Activated CD4-positive, CD25-positive, alpha-beta regulatory T cell treated with anti-CD3 and anti-CD28 coated beads, Interleukin-2, amount 50 U/mL, for 16 hours (primary cell): ENCODE measurements at regions not wholly inside any gene's neighbourhood (a gene's known extent, or its start where the extent isn't known, plus 50 kb on each side); places are given as distances from the start of the nearest gene placed in this dataset.
"Not testable (repeated sequence)": the region's sequence is repeated elsewhere in the genome, so short reads cannot be mapped to it uniquely, and the experiment has no call there.

ENCODE experiments used
- DNase-seq: peaks from one replicate; pipeline ENCODE4 v3.0.0-alpha.2; 2020; ENCODE audit warnings: low read depth, low spot score

DNA sequence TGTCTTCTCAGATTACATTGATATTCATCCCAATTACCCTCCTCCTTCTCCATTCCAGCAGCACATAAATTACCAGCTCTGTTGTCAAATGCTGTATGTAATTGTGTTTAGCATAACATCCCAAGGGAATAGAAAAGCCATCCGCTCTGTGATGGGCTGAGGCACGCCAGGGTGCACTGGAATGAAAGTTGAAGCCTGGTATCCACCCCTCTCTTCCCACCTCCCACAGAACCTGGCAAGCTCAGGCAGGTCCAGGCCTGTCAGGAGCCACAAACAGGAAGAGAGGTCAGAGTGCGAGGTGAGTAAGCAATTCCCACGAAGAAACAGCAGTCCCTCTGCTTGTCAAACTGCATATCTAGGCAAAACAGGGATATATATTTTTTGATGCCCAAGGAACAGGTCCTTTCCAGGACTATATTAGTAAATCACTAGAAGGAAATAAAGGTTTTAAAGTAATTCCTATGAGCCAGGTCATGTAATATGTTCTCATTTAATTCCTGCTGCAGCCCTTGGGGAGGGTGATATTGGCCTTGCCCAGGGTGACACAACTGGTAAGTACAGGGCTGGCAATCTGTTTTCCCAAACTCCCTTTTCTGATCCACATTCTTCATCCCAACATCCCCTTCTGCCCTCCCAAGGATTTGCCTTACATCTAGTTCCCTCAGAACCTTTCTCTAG lies 155.6 kb upstream of the GHITM start:
- no peak for DNase-seq

DNA sequence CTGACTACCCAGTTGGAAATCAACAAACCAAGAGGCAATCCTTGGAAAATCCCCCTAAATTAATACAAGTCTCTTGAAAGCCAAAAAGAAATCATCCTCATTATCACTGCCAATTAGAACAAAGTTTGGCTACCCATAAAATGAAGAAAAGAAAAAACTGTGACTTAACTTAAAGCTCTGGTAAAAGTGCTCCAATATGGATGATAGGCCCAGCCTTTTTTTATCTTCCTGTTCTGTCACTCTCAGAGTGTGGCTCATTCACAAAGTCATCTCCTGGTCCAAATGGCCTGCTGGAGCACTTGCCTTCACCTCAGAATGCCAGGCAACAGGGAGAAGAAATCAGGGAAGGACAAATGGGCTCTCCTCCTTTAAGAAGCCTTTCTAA lies 155.1 kb upstream of the GHITM start:
- DNase-seq = no peak

DNA sequence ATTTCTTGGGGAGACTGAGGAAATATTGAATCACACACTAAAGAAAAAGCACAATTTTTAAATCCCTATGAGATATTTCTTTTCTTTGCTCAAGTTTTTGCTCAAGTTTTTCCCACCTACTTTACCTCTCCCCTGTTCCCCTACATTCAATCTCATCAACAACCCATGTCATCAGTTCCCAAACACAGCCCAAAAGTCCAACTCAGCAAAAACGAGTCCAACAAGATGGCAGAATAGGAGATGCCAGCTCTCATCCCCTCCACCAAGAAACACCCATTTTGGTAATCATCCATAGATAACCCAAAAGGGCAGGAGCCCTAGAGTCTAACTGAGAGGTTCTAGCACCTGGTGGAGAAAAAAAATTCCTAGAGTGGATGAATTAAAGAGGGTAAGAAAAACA lies 152.5 kb upstream of the GHITM start:
- DNase-seq = no peak

DNA sequence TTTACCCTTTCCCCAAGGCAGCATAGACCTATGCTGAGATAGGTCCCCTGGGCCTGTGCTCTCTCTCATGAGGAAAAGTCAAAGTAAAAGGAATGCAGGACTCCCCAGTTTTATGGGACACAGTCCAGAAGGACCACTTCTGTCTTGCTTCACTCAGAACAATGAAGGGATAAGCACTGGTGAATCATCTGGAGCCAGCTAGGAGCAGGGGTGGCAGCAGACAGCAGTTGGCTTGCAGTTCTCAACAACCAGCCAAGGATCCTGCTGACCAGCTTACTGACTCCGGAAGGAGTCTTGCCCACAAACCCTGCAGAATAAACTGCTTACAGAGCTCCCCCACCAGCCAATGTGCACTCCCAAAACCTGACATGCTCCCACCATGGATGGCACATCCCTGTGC lies 152.1 kb upstream of the GHITM start:
- no peak for DNase-seq

DNA sequence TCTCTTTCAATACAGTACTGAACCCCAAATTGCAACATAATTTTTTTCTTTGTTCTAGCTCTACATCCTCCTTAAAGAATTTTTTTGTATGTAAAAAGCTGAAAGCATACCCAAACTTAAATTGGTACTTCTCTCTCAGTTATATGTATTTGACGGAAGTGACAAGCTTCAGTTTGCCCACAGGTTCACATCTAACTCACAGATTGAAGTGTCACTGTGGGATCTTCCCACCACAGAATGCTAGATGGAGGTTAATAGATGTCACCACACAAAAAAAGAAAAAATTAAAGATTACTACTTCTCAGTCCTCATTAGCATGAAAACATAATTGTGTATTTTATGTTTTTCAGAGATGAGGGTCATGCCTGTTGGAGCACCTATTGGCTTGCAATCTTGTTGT lies 150.9 kb upstream of the GHITM start:
- no peak for DNase-seq

DNA sequence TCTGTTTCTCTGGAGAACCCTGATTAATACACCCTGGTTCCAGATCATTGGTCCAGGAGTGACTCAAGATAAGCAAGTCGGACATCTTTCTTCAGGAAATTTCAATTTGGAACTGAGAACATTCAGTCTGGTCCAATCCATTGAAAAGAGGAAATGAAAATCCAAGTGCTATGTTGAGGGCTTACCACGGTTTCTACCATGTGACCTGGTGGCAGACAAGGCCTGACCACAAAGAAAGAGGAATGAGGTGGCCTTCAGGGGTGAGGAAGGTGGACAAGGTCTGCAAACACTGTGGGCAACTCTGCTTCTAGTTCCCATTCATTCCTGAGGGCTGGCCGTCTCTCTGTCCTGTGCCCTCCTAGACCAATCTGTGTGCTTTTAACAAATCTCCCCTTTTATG lies 149.2 kb upstream of the GHITM start:
- no peak for DNase-seq

DNA sequence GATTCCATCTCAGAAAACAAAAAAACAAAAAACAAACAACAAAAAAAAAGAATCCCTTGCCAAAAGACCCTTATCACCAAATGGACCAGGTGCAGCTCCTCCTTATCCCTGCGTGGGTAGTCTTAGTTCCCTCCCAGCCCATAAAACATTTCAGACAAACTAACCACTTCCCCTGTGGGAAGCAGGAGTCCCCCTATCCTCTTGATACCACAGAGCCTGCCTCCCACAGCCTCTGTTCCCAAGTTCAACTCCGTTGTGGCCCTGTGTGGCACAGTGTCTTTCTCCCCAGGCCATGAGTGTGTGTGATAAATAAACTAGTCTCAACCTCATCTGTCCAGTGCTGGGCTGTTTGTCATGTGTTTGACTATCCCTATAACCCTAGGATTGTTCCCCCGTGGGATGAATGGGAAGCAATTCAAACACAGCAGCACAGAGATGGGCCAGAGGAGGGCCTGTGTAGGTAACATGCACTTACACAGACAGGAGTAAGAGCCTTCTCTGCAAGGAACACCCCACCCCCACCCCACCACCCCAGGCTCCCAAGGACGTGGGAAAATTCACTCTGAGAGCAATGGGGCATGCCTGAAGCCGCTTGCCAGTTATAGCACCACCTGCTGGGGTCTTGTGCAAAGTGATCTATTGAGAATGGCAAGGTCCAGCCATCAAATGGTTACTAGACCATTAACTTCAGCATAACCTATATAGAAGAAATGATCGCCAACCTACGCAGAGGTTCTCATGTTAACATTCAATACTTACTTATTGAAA lies 147.1 kb upstream of the GHITM start:
- no peak for DNase-seq

DNA sequence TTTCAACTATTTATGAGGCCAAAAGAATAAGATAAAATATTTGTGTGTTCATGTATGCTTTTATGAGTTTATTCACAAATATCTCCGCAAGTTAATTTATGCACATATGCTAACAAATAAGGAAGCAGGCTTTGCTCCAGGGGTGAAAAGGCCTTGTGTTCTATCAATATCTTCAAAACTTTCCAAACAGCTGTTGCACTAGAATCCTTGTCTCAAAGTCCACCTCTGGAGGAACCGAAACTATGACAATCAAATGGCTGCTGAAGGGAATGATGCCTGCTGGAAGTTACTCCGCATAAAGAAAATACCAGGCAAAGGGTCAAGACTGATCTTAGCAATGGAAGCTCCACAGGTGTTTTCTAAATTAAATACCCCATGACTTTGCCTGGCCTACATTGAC lies 145.0 kb upstream of the GHITM start:
- no peak for DNase-seq

DNA sequence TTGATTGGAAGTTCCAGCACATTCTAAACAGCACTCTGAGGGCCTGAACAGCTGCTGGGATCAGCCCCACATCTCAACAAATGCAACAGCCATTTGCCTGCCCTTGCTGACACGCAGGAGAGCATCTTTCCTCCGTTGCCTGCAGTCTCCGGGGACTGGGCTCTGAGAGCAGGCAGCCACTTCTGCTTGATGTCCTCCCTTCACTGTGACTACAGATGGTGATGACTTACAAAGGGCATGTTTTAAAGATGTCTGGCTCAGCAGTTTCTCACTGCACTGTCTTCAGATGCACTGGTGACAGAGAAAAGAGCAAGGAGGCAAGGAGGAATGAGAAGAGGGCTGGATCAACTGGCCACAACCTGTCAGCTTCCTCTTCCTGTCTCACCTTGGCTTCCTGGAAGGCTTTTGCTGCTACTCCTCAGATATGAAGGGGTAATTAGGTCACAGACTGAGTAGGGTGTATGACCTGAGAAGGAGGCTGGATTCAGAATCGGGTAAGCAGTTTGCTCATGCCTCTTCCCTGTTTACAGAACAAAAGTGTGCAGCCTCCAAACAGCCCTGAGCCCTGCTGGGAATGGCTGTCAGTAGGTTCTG lies 143.5 kb upstream of the GHITM start:
- no peak for DNase-seq

DNA sequence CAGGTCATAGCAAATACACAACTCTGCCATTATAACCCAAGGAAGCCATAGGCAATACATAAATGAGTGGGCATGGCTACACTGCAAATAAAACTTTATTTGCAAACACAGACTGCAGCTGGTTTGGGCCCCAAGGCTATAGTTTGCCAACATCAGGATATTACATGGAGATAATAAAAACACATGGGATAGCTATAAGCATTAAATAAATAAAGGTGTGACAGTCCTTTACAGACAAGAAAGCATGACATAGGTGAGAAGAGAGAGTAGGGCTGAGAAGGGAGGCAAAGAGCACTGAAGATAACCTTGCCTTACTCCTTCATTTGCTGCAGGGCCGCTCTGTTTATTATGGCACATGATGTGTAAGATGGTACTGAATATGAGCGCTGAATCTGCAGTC lies 135.1 kb upstream of the GHITM start:
- DNase-seq = no peak

DNA sequence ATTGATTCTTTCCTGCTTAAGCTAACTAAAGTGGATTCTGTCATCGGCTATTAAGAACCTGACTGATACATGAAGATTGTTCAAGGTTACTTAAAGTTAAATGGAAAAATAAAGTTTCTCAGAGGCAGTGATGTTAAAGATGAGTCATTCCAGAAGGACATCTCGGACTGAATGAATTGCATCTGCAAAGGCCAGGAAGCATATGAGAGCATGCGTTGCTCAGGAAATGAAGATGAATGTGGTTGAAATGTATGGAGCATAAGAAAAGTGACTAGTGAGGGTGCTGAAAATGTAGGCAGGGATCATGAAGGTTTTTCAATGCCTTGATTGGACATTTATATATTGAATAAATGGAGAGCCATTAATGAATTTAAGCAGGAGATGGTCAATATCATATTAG lies 133.9 kb upstream of the GHITM start:
- no peak for DNase-seq

DNA sequence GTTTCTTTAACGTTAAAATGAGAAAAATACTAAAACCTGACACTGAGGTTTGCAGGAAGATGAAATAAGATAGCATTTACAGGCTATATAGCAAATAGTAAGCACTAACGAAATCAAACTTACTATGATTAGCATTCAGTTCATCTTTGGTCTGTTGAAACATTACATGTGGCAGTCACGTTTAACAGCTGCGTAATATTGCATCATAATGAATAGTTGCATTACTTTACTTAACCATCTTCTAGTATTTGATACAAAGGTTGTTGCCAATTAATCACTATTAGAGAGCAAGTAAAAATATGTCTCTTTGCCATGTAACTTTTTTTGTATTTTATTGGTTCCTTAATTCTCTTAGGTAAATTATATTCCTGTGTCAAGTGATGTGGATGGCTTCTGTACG lies 131.8 kb upstream of the GHITM start:
- DNase-seq = no peak

DNA sequence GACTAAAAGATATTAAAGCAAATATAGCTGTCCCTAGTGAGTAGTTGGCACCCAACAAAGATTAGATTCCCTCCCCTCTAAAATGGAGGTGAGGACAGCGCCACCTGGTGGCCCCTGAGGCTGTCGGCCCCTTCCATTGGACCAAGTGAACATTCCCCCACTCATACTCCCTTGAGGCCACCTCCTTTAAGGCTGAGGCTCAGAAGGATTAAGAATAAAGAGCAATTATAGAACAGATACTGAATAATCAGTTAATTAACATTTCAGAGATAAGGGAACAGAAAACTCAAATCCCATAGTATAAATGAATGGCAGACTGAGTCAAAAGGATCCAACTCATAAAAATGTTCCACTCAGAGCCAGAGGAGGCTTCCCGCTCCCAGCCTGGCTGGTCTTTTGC lies 130.4 kb upstream of the GHITM start:
- DNase-seq = no peak

DNA sequence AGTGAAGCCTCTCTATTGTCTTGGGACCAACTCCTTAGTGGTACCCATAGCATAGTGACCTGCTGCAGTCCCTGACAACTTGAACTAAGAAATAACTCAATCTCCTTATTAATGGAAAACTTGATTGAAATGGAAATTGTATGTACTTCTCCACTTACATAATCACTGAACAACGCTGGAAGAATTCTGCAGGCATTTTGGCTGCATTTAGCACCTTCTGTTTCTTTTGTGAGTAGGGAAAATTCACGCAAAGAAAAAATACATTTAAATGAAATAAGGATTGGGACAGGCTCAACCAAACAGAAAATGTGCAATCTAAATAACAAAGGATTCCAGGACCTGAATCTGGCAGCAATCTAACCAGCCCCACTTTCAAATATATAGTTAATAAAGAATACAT lies 126.9 kb upstream of the GHITM start:
- no peak for DNase-seq

DNA sequence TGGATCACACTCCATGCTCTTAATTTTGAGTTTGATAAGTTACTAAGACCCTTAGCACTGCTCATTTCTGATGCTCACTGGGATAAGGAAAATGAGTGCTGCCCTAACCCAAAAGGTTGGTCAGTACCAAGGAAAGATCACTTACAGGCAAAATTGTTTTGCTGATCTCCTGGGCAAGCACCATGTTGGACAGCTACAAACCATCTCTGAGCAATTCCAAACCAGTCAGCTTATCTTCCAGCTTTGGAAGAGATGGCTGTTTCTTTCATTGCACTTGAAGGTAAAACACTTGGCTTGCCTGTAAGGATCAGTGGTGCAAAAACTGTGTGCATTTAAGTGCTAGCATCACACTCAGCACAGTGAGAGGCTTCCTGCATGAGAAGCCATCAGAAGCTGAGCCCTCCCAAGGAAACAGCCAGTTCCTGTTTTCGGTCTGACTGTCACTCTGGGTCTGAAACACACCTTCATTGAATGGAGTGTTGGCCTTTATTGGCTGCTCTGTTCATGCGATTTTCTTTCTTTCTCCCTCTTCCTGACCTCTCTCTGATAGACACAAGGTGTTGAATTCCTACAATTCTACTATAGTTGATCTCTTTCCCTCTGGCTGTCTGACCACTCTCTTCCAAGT lies 126.4 kb upstream of the GHITM start:
- DNase-seq = no peak

DNA sequence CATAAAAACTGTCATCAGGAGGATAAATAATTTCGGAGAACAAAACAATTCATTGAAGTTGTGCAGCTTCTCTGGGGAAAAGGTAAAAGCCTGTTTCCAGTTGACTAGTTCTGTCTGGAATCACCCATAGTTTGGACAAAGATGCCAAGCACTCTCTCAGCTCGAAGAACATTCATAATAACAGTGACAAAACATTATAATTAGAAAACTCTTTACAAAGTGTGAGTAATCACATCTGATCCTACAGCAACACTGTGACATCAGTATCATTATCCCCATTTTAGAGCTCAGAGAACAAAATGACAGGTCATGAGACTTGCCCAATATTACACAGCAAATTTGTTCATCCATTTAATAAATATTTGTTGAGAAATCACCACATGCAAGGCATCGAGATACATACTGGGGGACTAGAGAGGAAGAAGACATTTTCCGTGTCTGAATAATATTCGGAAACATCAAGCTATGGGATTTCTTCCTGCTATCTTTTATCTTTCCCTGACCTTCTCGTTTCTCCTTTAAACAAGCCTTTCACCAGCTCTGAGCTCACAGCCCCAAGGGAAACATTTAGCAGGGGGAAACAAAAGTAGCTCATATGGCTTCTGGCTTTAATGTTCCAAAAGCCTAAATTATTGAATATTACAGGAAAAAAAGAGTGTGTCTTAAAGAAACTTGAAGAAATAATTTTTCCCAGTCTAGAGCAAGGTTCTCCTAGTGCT lies 123.3 kb upstream of the GHITM start:
- no peak for DNase-seq

DNA sequence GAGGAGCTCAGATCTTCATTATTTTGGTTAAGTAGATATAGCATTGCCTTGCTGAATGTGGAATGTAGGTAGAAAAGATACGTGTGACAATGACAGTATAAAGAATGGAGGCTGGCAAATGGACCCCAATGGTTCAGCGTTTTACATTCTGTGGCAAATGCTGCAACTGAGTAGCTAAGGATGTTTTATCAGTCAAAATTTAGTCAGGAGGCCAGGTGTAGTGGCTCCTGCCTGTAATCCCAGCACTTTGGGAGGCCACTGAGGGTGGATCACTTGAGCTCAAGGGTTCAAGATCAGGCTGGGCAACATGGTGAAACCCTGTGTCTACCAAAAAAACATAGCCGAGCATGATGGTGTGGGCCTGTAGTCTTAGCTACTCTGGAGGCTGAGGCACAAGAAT lies 120.5 kb upstream of the GHITM start:
- no peak for DNase-seq

DNA sequence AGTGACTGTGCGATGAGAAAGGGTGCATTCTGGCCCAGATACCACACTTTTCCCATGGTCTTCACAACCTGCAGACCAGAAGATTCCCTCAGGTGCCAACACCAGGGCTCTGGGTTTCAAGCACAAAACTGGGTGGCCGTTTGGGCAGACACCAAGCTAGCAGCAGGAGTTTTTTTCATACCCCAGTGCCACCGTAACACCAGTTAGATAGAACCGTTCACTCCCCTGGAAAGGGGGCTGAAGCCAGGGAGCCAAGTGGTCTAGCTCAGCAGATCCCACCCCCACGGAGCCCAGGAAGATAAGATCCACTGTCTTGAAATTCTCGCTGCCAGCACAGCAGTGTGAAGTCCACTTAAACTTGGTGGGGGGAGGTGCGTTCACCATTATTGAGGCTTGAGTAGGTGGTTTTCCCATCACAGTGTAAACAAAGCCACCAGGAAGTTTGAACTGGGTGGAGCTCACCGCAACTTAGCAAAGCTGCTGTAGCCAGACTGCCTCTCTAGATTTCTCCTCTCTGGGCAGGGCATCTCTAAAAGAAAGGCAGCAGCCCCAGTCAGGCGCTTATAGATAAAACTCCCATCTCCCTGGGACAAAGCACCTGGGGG lies 119.4 kb upstream of the GHITM start:
- not testable (repeated sequence) for DNase-seq

DNA sequence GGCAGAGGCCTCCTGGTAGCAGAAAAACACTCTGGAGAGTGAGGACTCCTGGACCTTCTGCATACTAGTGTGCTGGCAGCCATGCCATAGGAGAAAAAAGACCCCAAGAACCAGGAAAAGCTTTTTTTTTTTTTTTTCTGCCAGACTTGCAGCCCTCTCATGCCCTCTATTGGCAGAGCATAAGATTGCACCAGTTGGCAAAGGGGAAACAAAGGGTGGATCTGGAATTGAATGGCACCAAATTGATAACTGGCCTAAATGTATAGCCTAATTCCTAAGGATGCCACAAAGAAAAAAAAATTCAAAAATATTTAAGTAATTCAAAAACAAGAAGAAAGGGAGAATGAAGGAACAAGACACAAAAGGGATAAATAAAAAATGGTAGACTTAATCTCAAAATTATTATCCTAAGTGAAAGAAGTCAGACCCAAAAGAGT lies 112.5 kb upstream of the GHITM start:
- no peak for DNase-seq

DNA sequence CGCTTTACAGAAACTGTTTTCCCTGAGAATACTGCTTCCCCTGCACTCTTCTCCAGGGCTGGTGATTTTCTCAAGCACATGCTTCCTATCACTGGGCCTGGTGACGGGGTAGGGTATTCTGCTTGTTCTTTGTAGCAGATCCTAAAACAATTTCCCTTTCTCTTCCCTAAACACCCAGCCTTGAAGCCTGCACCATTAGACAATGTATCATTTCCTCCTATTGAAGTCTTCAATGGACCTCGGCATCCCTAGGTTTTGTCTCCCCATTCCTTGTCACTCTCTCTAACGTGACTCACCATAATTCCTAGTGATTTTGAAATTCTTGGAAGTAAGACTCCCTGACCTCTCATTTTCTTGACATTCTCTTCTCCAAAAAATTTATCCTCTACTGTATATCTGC lies 109.5 kb upstream of the GHITM start:
- no peak for DNase-seq

DNA sequence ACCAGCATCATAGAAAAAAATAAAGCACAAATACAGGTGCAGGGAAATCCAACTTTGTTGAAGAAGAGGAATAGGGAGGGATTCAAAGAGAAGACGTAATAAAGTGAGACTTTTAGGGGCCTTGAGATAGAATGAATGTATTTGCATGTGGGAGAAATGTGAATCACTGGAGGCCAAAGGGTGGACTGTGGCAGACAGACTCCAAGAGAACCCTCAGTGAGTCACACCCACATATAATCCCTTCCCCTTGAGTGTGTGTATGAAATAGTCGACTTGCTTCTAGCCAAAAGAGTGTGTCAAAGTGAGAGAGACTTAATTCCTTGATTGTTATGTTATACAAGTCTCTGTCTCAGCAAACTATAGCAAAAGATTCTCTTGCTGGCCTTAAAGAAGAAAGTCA lies 101.3 kb upstream of the GHITM start:
- DNase-seq = no peak

DNA sequence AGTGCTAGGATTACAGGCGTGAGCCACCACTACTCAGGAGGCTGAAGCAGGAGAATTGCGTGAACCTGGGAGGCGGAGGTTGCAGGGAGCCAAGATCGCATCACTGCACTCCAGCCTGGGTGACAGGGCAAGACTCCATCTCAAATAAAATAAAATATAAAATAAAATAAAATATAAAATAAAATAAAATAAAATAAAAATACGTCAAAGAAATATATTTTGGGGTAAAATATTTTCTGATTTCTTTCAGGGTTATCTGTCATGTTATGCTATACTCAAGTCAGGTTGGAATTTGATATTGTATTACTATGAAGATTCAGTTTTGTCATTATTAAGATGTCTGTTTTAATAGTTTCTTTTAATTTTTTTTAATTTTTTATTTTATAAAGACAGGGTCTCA lies 99.4 kb upstream of the GHITM start:
- no peak for DNase-seq
